IMR-90 (cell line): ENCODE measurements at regions not wholly inside any gene's neighbourhood (a gene's known extent, or its start where the extent isn't known, plus 50 kb on each side); places are given as distances from the start of the nearest gene placed in this dataset.
"Not testable (repeated sequence)": the region's sequence is repeated elsewhere in the genome, so short reads cannot be mapped to it uniquely, and the experiment has no call there.

Experiments used
- ATAC-seq: fragments of 200-7000 bp; cut with Tn5 transposase; 2 replicates; pipeline ENCODE4 v1.9.1; 2020; ENCODE audit warnings: low read depth, mild to moderate bottlenecking, moderate library complexity
- BruUV-seq: library from RNA; stranded (reverse); fragments of 400-500 nt; replicated peaks from 2 replicates; lab custom pipeline; 2021; lab: Mats Ljungman, UMichigan
- CTCF ChIA-PET: fragments of 300-600 bp; formaldehyde crosslinking; extraction: SDS; loops from one replicate; lab custom pipeline; 2021; ENCODE audit warnings: antibody characterized with exemption; lab: Yijun Ruan, JAX
- POLR2A ChIA-PET: fragments of 300-600 bp; sonication (Branson Sonifier 250); formaldehyde crosslinking; loops from one replicate; lab custom pipeline; 2022; ENCODE audit warnings: antibody characterized with exemption; ENCODE audit not compliant: unreplicated experiment; lab: Charles Lee
- DNase-seq: peaks from one replicate; pipeline ENCODE4 v3.0.0; 2013
- H2AFZ ChIP-seq: replicated peaks from 2 replicates; pipeline ENCODE3; 2013; ENCODE audit warnings: low read length, mild to moderate bottlenecking; ENCODE audit not compliant: poor library complexity
- H2AK5ac ChIP-seq: 2 replicates; pipeline ENCODE4 v1.6.1; 2013; ENCODE audit warnings: low read depth, low read length, inconsistent platforms
- H2AK9ac ChIP-seq: replicated peaks from 2 replicates; pipeline ENCODE3; 2013; ENCODE audit warnings: mild to moderate bottlenecking, low read depth, low read length, moderate library complexity; ENCODE audit not compliant: poor library complexity
- H2BK120ac ChIP-seq: 2 replicates; pipeline ENCODE4 v1.6.1; 2013; ENCODE audit warnings: low read depth, low read length, inconsistent platforms
- H2BK15ac ChIP-seq: 3 replicates; pipeline ENCODE4 v1.6.1; 2013; ENCODE audit warnings: low read depth, low read length, inconsistent platforms
- H2BK20ac ChIP-seq: 2 replicates; pipeline ENCODE4 v1.6.1; 2013; ENCODE audit warnings: low read depth, mild to moderate bottlenecking, inconsistent platforms, low read length, moderate library complexity
- H2BK5ac ChIP-seq: 2 replicates; pipeline ENCODE4 v1.6.1; 2013; ENCODE audit warnings: mild to moderate bottlenecking, low read depth, low read length, inconsistent platforms; ENCODE audit not compliant: poor library complexity, severe bottlenecking
- H3K14ac ChIP-seq: replicated peaks from 2 replicates; pipeline ENCODE4 v1.6.1; 2013; ENCODE audit warnings: low read depth, low read length, inconsistent platforms
- H3K18ac ChIP-seq: 2 replicates; pipeline ENCODE4 v1.6.1; 2013; ENCODE audit warnings: low read depth, low read length, control low read depth
- H3K23ac ChIP-seq: 2 replicates; pipeline ENCODE4 v1.6.1; 2013; ENCODE audit warnings: low read depth, low read length, inconsistent platforms
- H3K27ac ChIP-seq: 2 replicates; pipeline ENCODE4 v1.5.1; 2013; ENCODE audit warnings: mild to moderate bottlenecking, control low read depth, low read length; ENCODE audit not compliant: insufficient read depth
- H3K27me3 ChIP-seq: 2 replicates; pipeline ENCODE4 v1.6.1; 2013; ENCODE audit warnings: low read length; ENCODE audit not compliant: control insufficient read depth, insufficient read depth
- H3K36me3 ChIP-seq: 2 replicates; pipeline ENCODE4 v1.6.1; 2013; ENCODE audit warnings: low read length, mixed read lengths; ENCODE audit not compliant: control insufficient read depth, insufficient read depth
- H3K4ac ChIP-seq: 2 replicates; pipeline ENCODE4 v1.6.1; 2013; ENCODE audit warnings: low read depth, low read length, inconsistent platforms
- H3K4me1 ChIP-seq: 2 replicates; pipeline ENCODE4 v1.6.1; 2013; ENCODE audit warnings: low read length, mixed read lengths; ENCODE audit not compliant: control insufficient read depth, insufficient read depth
- H3K4me2 ChIP-seq: 2 replicates; pipeline ENCODE4 v1.6.1; 2013; ENCODE audit warnings: low read depth, mild to moderate bottlenecking, control low read depth, low read length, moderate library complexity
- H3K4me3 ChIP-seq: 2 replicates; pipeline ENCODE4 v1.5.1; 2013; ENCODE audit warnings: low read depth, mild to moderate bottlenecking, control low read depth, low read length, moderate library complexity; ENCODE audit not compliant: insufficient read depth
- H3K56ac ChIP-seq: 2 replicates; pipeline ENCODE4 v1.6.1; 2013; ENCODE audit warnings: low read length, inconsistent platforms; ENCODE audit not compliant: insufficient read depth; ENCODE audit errors: extremely low read depth
- H3K79me1 ChIP-seq, 2 experiments: 2 replicates each; pipeline ENCODE4 v1.6.1; 2013; ENCODE audit warnings: low read length in 2 of 2, inconsistent platforms in 1 of 2, low read depth in 1 of 2
- H3K9ac ChIP-seq: 2 replicates; pipeline ENCODE4 v1.6.1; 2013; ENCODE audit warnings: low read depth, low read length, control low read depth
- H3K9me1 ChIP-seq: 2 replicates; pipeline ENCODE4 v1.6.1; 2013; ENCODE audit warnings: low read length, inconsistent platforms; ENCODE audit not compliant: insufficient read depth
- H3K9me3 ChIP-seq: 2 replicates; pipeline ENCODE4 v1.6.1; 2013; ENCODE audit warnings: low read length; ENCODE audit not compliant: control insufficient read depth, insufficient read depth
- H4K20me1 ChIP-seq: 2 replicates; pipeline ENCODE4 v1.6.1; 2013; ENCODE audit warnings: low read length, inconsistent platforms; ENCODE audit not compliant: insufficient read depth
- H4K5ac ChIP-seq: 2 replicates; pipeline ENCODE4 v1.6.1; 2013; ENCODE audit warnings: mild to moderate bottlenecking, low read depth, low read length, control low read depth
- H4K8ac ChIP-seq, 2 experiments: 2 replicates each; pipeline ENCODE4 v1.6.1; 2013; ENCODE audit warnings: low read depth in 2 of 2, low read length in 2 of 2, control low read depth in 1 of 2, inconsistent platforms in 1 of 2
- H4K91ac ChIP-seq: 2 replicates; pipeline ENCODE4 v1.6.1; 2013; ENCODE audit warnings: low read depth, low read length, inconsistent platforms; ENCODE audit not compliant: insufficient read depth
- BHLHE40 ChIP-seq: fragments of 150-350 bp; IDR thresholded peaks from 2 replicates; pipeline ENCODE4 v1.6.1; 2016; ENCODE audit warnings: mild to moderate bottlenecking, low read depth, low read length
- CEBPB ChIP-seq: IDR thresholded peaks from 2 replicates; pipeline ENCODE4 v1.6.1; 2012; ENCODE audit warnings: low read depth, low read length, improper control_type of control experiment
- CHD1 ChIP-seq: IDR thresholded peaks from 2 replicates; pipeline ENCODE4 v1.6.1; 2012; ENCODE audit warnings: low read depth, low read length, improper control_type of control experiment
- ELK1 ChIP-seq: fragments of 150-350 bp; IDR thresholded peaks from 2 replicates; pipeline ENCODE4 v1.6.1; 2016; ENCODE audit warnings: low read depth, mild to moderate bottlenecking, low read length, moderate library complexity, borderline replicate concordance
- FOS ChIP-seq: fragments of 150-350 bp; IDR thresholded peaks from 2 replicates; pipeline ENCODE4 v1.6.1; 2016; ENCODE audit warnings: low read depth, low read length
- RCOR1 ChIP-seq: IDR thresholded peaks from 2 replicates; pipeline ENCODE4 v1.6.1; 2012; ENCODE audit warnings: mild to moderate bottlenecking, low read length, improper control_type of control experiment; ENCODE audit not compliant: insufficient replicate concordance
- SMC3 ChIP-seq: fragments of 150-350 bp; IDR thresholded peaks from 2 replicates; pipeline ENCODE4 v1.6.1; 2016; ENCODE audit warnings: low read depth, mild to moderate bottlenecking, antibody characterized with exemption, low read length, moderate library complexity
- WGBS, 2 experiments: methylation state at CpG; one replicate each; pipeline versions ENCODE4 v1.1.5 to v1.1.7; 2013; ENCODE audit warnings: missing lambda C conversion rate in 2 of 2; ENCODE audit not compliant: insufficient read length in 1 of 2; ENCODE audit errors: extremely low coverage in 2 of 2; 5-methylcytosine and 5-hydroxymethylcytosine counted together
- dilution Hi-C: fragments of 300-500 bp; cut with HindIII; formaldehyde crosslinking; loops from one replicate; pipeline ENCODE4 v1.14.3; 2018; ENCODE audit warnings: low sequenced_read_pairs; ENCODE audit not compliant: unreplicated experiment
- in situ Hi-C: fragments of 300-500 bp; cut with MboI; formaldehyde crosslinking; loops from 3 replicates; pipeline ENCODE4 v1.14.3; 2019; ENCODE audit warnings: low sequenced_read_pairs, inconsistent platforms, mixed read lengths
- intact Hi-C: fragments of 100-400 bp; cut with micrococcal nuclease; formaldehyde crosslinking; loops from 2 replicates; pipeline ENCODE4 v1.10.0; 2022

- H3K18ac ChIP-seq: no peak overlapping the region
- no peak overlapping the region for H4K5ac ChIP-seq
- H3K79me1 ChIP-seq: no peaks in the 10 kb centered on the region
- ATAC-seq (no peak), DNase-seq (no peak)
- intact Hi-C loops: no loop called here
- no peak overlapping the region for H4K8ac ChIP-seq
- no peak overlapping the region for H3K4me3 ChIP-seq
- no peak overlapping the region for H2BK15ac ChIP-seq
- no peak overlapping the region for H3K27ac ChIP-seq
- no peaks in the 10 kb centered on the region for H3K27me3 ChIP-seq
- H3K9me1 ChIP-seq: no peaks in the 10 kb centered on the region
- CTCF ChIA-PET: no interaction called here
- H2BK20ac ChIP-seq: no peak overlapping the region
- H2AFZ ChIP-seq: no peak overlapping the region
- H3K23ac ChIP-seq: no peak overlapping the region
- no peak for TF ChIP-seq FOS
- no peak for TF ChIP-seq CEBPB
- TF ChIP-seq RCOR1: no peak
- no peak for TF ChIP-seq ELK1
- no peak for TF ChIP-seq SMC3
- TF ChIP-seq BHLHE40: no peak
- TF ChIP-seq CHD1: no peak
- no peak overlapping the region for H2AK9ac ChIP-seq
- in situ Hi-C loops: no loop called here
- no peak overlapping the region for H2BK120ac ChIP-seq
- peaks cover 11% of the 10 kb centered on the region for H3K9me3 ChIP-seq
- H3K4me1 ChIP-seq: no peaks in the 10 kb centered on the region
- POLR2A ChIA-PET: no interaction called here
- no peak overlapping the region for H4K91ac ChIP-seq
- no peak overlapping the region for H3K9ac ChIP-seq
- H3K4ac ChIP-seq: no peak overlapping the region
- H2BK5ac ChIP-seq: no peak overlapping the region
- dilution Hi-C loops: no loop called here
- no peaks in the 10 kb centered on the region for H3K36me3 ChIP-seq
- H3K14ac ChIP-seq: no peak overlapping the region
- no peak overlapping the region for H3K56ac ChIP-seq
- H3K4me2 ChIP-seq: no peak overlapping the region
- no TSS peak for BruUV-seq
- H2AK5ac ChIP-seq: no peak overlapping the region
- H4K20me1 ChIP-seq: no peaks in the 10 kb centered on the region
Measured at GRCh38 chr16:26505496-26505895, 561.2 kb upstream of the C16orf82 start.

- H4K91ac ChIP-seq, H4K8ac ChIP-seq, H3K18ac ChIP-seq, H2BK20ac ChIP-seq, H3K14ac ChIP-seq, POLR2A ChIA-PET, CTCF ChIA-PET, H3K79me1 ChIP-seq, H3K9ac ChIP-seq, H3K4me2 ChIP-seq, H4K5ac ChIP-seq, H3K23ac ChIP-seq, H3K4ac ChIP-seq, H3K27ac ChIP-seq, H3K4me1 ChIP-seq, H2AFZ ChIP-seq, H3K27me3 ChIP-seq, H3K9me1 ChIP-seq, BruUV-seq, H2BK15ac ChIP-seq, H4K20me1 ChIP-seq, in situ Hi-C loops, intact Hi-C loops, H3K36me3 ChIP-seq, H2BK5ac ChIP-seq, ATAC-seq, H2AK9ac ChIP-seq, H2AK5ac ChIP-seq, H2BK120ac ChIP-seq, H3K56ac ChIP-seq, DNase-seq, H3K4me3 ChIP-seq, dilution Hi-C loops: not testable (repeated sequence)
- WGBS, 2 experiments: no CpG with 5 or more reads among the region's 4 CpGs
- peaks cover 12% of the 10 kb centered on the region; the same call in 1 of the 2 replicates for H3K9me3 ChIP-seq
Measured at GRCh38 chr16:26508946-26509345, 557.8 kb upstream of the C16orf82 start.
